ENCODE measurements at regions not wholly inside any gene's neighbourhood (a gene's known extent, or its start where the extent isn't known, plus 50 kb on each side); places are given as distances from the start of the nearest gene placed in this dataset.

- no peak overlapping the region for H3K27ac Mint-ChIP-seq (ENCODE audit: unreplicated experiment)
- H3K4me3 Mint-ChIP-seq (ENCODE audit: unreplicated experiment), result no peak overlapping the region
- H3K36me3 Mint-ChIP-seq (ENCODE audit: unreplicated experiment), result peaks cover 4% of the 10 kb centered on the region
- no peaks in the 10 kb centered on the region for H3K4me1 Mint-ChIP-seq (ENCODE audit: low read depth, unreplicated experiment)
- H3K27me3 Mint-ChIP-seq (ENCODE audit: unreplicated experiment), result no peaks in the 10 kb centered on the region
- peaks cover 1% of the 10 kb centered on the region for H3K9me3 Mint-ChIP-seq (ENCODE audit: unreplicated experiment)
- no peak for DNase-seq
- no peak for TF ChIP-seq CTCF (IDR thresholded peaks at IDR 0.05; ENCODE audit: partially characterized antibody, unreplicated experiment)
Measured at GRCh38 chr2:228543117-228543516, 361.6 kb upstream of the SPHKAP start.

DNA sequence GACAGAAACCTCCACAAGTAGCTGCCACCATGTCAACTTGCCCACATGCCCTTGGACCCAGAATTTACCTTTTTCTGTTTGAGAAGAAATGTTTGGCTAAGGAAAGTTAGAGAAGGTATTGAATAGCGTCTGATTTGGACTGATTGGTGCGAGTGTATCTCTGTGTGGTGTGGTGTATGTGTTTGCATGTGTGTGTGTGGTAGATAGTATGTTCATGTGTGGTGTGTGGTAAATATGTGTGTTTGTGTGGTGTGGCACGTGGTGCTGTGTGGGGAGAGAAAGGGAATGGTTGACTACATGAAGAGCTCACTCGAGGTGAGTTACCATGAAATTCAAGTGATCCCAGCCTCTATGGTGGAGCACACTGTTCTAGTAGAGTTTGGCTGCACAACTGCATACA is 360.8 kb upstream of the SPHKAP start:
- H3K27me3 Mint-ChIP-seq (ENCODE audit: unreplicated experiment), result no peaks in the 10 kb centered on the region
- H3K9me3 Mint-ChIP-seq (ENCODE audit: unreplicated experiment), result peaks cover 1% of the 10 kb centered on the region
- peaks cover 4% of the 10 kb centered on the region for H3K36me3 Mint-ChIP-seq (ENCODE audit: unreplicated experiment)
- no peak for DNase-seq
- no peak overlapping the region for H3K4me3 Mint-ChIP-seq (ENCODE audit: unreplicated experiment)
- H3K4me1 Mint-ChIP-seq (ENCODE audit: low read depth, unreplicated experiment), result no peaks in the 10 kb centered on the region
- no peak overlapping the region for H3K27ac Mint-ChIP-seq (ENCODE audit: unreplicated experiment)
- no peak for TF ChIP-seq CTCF (IDR thresholded peaks at IDR 0.05; ENCODE audit: partially characterized antibody, unreplicated experiment)

- Mint-ChIP-seq H3K36me3 (ENCODE audit: unreplicated experiment) (peaks cover under 1% of the 10 kb centered on the region), H3K4me1 (ENCODE audit: low read depth, unreplicated experiment) (no peaks in the 10 kb centered on the region), H3K27ac (ENCODE audit: unreplicated experiment) (no peak overlapping the region), H3K9me3 (ENCODE audit: unreplicated experiment) (peaks cover 1% of the 10 kb centered on the region), H3K27me3 (ENCODE audit: unreplicated experiment) (no peaks in the 10 kb centered on the region), H3K4me3 (ENCODE audit: unreplicated experiment) (no peak overlapping the region)
- no peak for DNase-seq
- no peak for TF ChIP-seq CTCF (IDR thresholded peaks at IDR 0.05; ENCODE audit: partially characterized antibody, unreplicated experiment)
Measured at GRCh38 chr2:228541789-228542188, 360.3 kb upstream of the SPHKAP start.

GRCh38 chr2:228540976-228541375 is 359.5 kb upstream of the SPHKAP start:
- H3K4me1 Mint-ChIP-seq (ENCODE audit: low read depth, unreplicated experiment), result no peaks in the 10 kb centered on the region
- no peaks in the 10 kb centered on the region for H3K27me3 Mint-ChIP-seq (ENCODE audit: unreplicated experiment)
- DNase-seq, result no peak
- H3K4me3 Mint-ChIP-seq (ENCODE audit: unreplicated experiment), result no peak overlapping the region
- H3K9me3 Mint-ChIP-seq (ENCODE audit: unreplicated experiment), result peaks cover 1% of the 10 kb centered on the region
- H3K36me3 Mint-ChIP-seq (ENCODE audit: unreplicated experiment), result no peaks in the 10 kb centered on the region
- H3K27ac Mint-ChIP-seq (ENCODE audit: unreplicated experiment), result no peak overlapping the region
- no peak for TF ChIP-seq CTCF (IDR thresholded peaks at IDR 0.05; ENCODE audit: partially characterized antibody, unreplicated experiment)

DNA sequence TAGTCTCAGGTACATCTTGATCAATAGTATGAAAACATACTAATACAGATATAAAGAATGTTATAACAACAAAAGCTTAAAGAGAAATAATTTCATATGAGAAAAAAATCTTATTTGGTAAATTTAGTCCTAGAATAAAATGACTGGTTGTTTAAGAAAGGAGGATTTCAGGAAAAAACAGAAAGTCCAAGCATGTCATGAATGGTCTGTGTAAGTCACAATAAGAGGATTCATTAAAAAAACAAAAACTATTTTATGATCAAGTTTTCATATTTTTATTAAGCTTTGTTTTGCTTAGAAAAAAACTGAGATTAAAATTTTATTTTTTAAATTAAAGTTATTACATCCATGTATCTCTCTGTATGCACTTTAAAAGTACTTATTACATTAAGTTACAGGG is 353.9 kb upstream of the SPHKAP start:
- peaks cover 2% of the 10 kb centered on the region for H3K9me3 Mint-ChIP-seq (ENCODE audit: unreplicated experiment)
- peaks cover 6% of the 10 kb centered on the region for H3K36me3 Mint-ChIP-seq (ENCODE audit: unreplicated experiment)
- DNase-seq, result no peak

More for the DNA sequence above, 353.9 kb upstream of the SPHKAP start:
- Mint-ChIP-seq H3K4me3 (ENCODE audit: unreplicated experiment) (no peak overlapping the region), H3K27me3 (ENCODE audit: unreplicated experiment) (peaks cover 2% of the 10 kb centered on the region), H3K27ac (ENCODE audit: unreplicated experiment) (no peak overlapping the region), H3K4me1 (ENCODE audit: low read depth, unreplicated experiment) (no peaks in the 10 kb centered on the region)
- TF ChIP-seq CTCF (IDR thresholded peaks at IDR 0.05; ENCODE audit: partially characterized antibody, unreplicated experiment), result no peak
